ENCODE measurements at regions not wholly inside any gene's neighbourhood (a gene's known extent, or its start where the extent isn't known, plus 50 kb on each side); places are given as distances from the start of the nearest gene placed in this dataset.
"Not testable (repeated sequence)": the region's sequence is repeated elsewhere in the genome, so short reads cannot be mapped to it uniquely, and the experiment has no call there.

- not testable (repeated sequence) for DNase-seq (ENCODE audit: low read depth)
Measured at GRCh38 chr16:29108625-29109169, 123.8 kb downstream of the LAT start.

- DNase-seq (ENCODE audit: low read depth) = no peak
Measured at GRCh38 chr16:29107299-29107698, 122.4 kb downstream of the LAT start.

GRCh38 chr16:29106259-29106908, 121.5 kb downstream of the LAT start:
- DNase-seq (ENCODE audit: low read depth) = not testable (repeated sequence)

- DNase-seq (ENCODE audit: low read depth) = peak; percentile 6
Measured at GRCh38 chr16:29104600-29104999, 119.7 kb downstream of the LAT start.

- not testable (repeated sequence) for DNase-seq (ENCODE audit: low read depth)
Measured at GRCh38 chr16:29097965-29098364, 113.1 kb downstream of the LAT start.

- not testable (repeated sequence) for DNase-seq (ENCODE audit: low read depth)
Measured at GRCh38 chr16:29094729-29095624, 110.1 kb downstream of the LAT start.

GRCh38 chr16:29094325-29094724, 109.5 kb downstream of the LAT start:
- DNase-seq (ENCODE audit: low read depth) = not testable (repeated sequence)

- not testable (repeated sequence) for DNase-seq (ENCODE audit: low read depth)
Measured at GRCh38 chr16:29089679-29090078, 104.8 kb downstream of the LAT start.

- DNase-seq (ENCODE audit: low read depth) = not testable (repeated sequence)
Measured at GRCh38 chr16:29087673-29088072, 102.8 kb downstream of the LAT start.

GRCh38 chr16:29081829-29082639, 97.2 kb downstream of the LAT start:
- DNase-seq (ENCODE audit: low read depth) = peak; percentile 18

GRCh38 chr16:29074554-29075402, 89.9 kb downstream of the LAT start:
- DNase-seq (ENCODE audit: low read depth) = peak; percentile 9

GRCh38 chr16:29062235-29062634, 77.4 kb downstream of the LAT start:
- DNase-seq (ENCODE audit: low read depth) = not testable (repeated sequence)

- not testable (repeated sequence) for DNase-seq (ENCODE audit: low read depth)
Measured at GRCh38 chr16:29061467-29061921, 76.6 kb downstream of the LAT start.

GRCh38 chr16:29060022-29060810, 75.4 kb downstream of the LAT start:
- not testable (repeated sequence) for DNase-seq (ENCODE audit: low read depth)

GRCh38 chr16:29059575-29059974, 74.7 kb downstream of the LAT start:
- not testable (repeated sequence) for DNase-seq (ENCODE audit: low read depth)

All from ELR (cell line).